ENCODE measurements at regions not wholly inside any gene's neighbourhood (a gene's known extent, or its start where the extent isn't known, plus 50 kb on each side); places are given as distances from the start of the nearest gene placed in this dataset.

DNA sequence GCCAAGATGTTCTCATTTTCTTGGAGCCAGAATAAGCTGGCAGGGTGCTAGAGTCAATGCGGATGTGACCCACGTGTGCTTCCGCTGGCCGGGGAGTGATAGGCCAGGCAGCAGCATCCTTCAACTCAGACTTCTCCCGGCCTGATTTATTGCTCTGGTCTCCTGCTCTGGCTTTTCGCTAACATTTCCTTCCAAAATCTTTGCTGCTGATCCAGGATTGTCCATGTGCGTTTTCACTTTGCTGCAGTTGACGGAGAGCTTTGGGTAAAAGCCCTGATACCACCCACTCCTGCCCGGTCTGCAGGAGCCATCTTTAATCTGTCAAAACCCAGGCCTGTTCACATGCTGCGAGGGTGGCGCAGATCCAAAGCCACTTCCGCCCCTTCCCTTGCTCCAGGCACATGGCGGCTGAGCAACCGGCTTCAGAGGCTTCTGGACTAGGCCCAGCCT is 106.8 kb downstream of the CYP26A1 start:
- DNase-seq: no peak

DNA sequence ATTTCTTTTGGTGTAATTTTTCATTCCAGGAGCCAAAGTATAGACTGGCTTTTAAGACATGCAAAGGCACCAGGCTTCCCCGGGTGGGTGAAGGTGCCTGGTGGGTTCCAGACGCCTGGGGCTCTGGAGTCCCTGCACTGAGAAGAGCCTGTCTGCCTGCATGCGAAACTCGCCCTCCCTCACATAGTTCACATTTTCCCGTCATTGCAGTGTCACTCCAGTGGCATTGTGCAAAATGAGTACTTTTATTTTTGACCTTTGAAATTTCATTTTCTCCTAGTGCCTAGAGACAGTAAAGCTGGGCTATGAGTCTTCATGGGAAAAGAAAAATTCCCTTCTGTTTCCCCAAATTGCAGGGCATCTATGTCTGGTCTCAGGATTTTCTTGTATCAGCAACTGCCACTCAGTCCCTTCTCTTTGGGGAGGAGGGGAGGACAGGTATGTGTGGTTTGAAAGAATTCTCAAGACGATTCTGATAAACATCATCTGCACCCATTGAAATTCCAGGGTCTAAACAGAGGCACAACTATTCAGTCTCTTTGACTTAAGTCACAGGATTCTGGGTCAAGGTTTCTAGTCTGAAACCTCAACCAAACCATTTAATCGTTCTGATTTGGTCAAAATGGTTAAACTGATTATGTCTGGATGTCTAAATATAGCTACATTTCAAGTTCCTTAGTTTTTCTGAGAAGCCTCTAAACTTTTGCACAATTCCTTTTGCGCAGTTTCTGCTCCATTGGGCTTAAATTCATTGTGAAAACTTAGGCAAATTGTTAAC is 107.8 kb downstream of the CYP26A1 start:
- DNase-seq: no peak

DNA sequence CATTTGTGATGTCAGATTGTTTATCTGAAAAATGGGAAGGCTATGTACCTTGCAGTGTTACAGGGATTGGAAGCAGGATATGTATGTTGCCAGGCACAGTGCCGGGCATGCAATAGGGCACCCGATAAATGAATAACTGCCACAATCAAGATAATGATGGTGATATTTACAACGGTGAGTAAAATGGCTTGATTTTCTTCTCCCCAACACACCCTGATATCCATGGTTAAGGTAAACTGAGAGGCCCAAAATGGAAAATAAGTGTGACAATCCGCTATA is 108.3 kb downstream of the CYP26A1 start:
- DNase-seq: no peak

DNA sequence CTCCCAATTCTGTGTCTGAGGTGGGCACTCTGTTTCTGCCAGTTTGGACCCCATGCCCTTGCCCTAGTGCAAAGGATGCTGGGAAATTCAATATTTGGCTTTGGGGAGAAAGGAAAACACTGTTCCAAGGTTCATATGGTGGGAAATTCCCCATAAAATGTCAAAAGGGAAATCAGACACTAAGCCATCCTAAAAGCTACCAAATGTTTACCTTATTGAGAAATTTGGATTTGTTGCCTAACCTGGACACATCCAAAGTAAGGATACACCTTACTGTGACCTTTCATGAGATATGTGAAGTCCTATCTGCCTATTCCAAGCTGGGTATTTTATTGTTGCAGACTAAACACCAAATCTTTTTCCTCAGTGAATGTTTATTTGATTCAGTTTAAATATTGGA is 109.1 kb downstream of the CYP26A1 start:
- no peak for DNase-seq

DNA sequence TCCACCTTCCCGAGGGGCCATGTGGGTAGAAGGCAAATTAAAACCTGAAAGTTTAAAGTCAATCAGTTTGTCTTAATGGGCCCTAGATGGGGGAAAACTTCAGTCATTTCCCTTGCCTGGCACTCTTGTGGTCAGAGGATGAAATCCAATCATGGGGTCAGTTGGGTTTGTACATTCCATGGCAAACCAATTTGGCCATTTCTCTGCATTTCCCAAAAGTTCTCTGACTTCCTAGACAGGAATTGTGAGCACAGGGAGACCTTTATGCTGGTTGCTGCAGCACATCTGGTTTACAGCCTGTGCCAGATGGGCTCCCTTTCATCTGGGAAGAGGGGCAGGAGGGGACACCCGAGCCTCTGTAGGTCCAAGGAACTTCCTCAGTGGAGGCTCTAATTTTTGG is 113.0 kb downstream of the CYP26A1 start:
- no peak for DNase-seq

DNA sequence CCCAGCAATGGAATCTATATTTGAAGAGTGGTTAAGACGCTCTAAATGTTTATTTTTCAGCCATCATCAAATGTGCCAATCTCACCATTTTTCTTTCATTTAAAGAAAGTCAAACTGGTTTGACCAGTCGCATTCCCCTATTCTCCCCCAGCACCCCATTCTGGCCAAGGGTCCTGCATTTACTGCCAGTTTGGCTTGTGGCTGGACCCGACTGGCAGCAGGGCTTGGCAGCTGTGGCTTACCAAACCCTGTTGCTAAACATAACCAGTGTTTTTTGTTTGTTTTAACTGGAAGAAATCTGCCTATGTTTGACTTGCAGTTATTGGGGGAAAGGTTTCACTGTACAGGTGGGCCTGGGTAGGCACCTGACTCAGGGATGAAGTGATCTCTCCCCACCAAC is 116.3 kb downstream of the CYP26A1 start:
- no peak for DNase-seq

DNA sequence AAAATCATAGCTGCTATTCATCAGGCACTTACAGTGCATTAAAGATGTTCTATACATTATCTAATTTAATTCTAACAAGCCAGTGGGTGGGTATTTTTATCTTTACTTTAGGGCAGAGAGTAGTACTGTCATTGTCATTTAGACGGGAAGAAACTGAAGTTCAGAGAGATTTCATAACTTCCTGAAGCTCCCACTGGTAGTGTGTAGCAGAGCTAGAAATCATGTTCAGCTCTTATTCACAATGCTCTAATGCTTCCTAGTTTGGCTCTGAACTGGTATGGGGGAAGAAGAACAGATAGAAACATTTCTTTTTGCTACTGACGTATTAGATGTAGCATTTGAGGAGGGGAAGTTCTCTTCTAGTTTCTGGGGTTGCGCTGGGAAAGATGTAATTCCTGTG is 116.7 kb downstream of the CYP26A1 start:
- DNase-seq: no peak

DNA sequence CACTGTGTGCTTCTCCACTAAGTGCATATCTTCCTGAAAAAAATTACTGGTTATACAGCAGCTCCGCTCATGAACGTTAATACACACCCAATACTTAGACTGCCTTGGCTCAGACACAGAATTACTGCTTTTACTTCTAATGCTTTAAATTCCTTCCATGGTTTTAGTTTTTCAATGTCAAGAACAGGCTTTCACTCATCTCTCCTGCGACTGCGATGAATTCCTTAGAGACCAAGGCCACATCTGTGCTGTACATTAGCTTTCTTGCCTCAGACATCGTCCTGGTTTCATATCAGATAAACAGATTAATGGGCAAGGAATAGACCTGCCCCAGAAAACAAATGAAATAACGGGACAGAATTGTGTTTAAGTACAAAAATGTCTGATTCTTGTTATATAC is 120.2 kb downstream of the CYP26A1 start:
- no peak for DNase-seq

DNA sequence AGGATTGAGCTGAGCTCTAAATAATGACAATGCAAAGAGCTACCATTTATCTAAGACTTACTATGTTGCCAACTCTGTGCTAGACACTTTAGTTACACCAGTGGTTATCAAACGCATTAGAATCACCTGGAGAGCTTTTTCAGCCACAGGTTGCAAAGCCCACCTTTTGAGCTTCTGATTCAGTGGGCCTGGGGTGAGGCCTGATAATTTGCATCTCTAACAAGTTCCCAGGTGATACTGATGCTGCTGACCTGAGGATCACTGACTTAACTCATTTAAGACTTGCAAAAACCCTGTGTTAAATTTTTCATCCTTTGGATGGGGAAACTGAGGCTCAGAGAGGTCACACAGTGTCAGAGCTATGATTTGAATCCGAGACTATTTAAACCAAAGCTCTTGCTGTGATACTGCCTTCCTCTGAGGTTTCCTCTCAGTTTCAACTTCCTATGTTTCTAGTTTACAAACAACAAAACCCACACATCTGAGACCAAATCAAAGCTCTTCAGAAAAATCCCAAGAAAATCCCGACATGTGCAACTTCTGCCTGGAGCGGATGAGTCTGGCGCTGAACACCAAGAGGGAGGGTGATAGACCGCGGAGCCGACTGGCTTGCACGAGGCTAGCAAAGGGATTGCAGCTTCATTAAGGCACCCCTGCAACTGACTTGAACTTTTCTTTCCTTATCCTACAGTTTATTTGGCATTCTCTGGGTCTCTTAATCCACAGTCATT is 124.9 kb downstream of the CYP26A1 start:
- no peak for DNase-seq

DNA sequence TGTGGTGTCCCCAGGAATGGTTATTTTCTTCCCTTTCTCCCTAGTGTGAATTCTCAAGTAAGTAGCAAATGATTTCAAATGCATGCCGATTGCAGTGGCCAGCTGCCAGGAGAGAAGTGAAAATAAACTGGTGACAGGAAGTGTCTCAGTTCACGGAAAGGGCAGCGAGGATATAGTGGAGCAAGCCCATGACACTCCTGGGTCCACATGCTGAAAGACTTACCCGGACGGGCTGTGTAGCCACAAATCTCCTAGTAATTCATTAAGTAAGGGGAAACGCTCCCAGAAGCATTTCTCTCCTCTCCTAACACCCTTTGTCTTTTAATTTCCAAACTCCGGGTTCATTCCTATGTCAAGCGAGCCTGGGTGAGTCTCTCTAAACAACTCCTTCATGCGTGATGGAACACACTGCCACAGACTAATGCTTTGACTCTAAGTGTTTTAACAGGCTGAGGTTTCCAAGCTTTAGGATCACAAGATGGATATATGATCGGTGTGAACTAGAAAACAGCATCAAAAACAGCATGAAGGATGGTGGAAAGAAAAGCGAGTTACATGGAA is 125.6 kb downstream of the CYP26A1 start:
- peak in 1 of 2 experiments; percentile 29 for DNase-seq

DNA sequence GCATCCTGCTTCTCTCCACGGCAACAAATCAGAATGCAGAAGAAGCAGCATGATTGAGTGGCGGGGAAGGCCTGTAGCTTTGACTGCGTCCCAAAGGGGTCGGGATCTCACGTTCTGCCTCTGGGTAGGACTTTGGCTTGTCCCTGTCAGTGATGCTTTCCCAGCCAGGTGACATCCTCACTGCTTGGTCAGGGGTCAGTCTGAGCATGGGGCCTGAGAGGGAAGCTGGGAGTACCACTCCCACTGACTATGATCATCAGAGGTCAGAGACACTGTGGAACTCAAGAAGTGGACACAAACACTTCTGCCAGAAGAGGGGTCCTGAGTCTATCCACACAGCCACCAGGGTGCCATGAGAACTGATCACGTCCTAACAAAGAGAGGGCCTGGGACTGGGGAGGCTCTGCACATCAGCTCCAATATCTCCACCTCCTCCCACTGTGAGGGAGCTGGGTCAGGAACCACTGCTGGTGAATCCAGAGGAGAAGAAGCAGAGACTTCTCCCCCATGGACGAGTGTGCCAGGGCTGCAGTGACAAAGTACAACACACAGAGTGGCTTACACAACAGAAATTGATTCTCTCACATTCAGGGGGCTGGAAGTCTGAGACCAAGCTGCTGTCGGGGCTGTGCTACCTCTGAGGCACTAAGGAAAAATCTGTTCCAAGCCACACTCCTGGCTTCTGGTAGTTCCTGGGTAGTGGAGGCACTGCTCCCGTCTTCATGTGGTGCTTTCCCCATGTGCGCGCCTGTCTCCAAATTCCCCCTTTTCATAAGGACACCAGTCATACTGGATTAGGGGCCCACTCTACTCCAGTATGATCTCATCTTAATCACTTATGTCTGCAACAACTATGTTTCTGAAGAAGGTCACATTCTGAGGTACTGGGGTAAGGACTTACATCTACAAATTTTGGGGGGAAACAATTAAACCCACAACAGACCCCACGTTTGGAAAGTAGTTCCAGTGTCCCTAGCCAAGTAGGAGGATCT is 131.1 kb downstream of the CYP26A1 start:
- DNase-seq: no peak

DNA sequence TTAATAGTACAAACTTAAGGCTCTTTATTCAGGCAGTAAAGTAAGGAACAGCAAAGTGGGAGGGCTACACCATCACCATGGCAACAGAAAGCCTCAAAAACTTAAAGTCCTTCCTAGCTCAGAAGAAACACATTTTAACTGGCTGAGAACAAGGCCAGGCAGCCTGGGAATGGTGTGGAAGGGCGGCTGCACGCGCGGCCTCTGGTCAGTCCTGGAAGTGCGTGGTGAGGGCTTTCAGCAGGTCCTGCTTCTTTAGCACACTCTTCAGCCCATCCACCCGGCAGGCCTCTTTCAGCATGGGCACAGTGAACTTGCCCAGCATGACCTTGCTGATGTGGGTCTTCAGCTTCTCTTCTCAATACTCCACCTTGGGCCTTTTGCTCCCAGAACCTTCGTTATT is 133.0 kb downstream of the CYP26A1 start:
- DNase-seq: no peak

DNA sequence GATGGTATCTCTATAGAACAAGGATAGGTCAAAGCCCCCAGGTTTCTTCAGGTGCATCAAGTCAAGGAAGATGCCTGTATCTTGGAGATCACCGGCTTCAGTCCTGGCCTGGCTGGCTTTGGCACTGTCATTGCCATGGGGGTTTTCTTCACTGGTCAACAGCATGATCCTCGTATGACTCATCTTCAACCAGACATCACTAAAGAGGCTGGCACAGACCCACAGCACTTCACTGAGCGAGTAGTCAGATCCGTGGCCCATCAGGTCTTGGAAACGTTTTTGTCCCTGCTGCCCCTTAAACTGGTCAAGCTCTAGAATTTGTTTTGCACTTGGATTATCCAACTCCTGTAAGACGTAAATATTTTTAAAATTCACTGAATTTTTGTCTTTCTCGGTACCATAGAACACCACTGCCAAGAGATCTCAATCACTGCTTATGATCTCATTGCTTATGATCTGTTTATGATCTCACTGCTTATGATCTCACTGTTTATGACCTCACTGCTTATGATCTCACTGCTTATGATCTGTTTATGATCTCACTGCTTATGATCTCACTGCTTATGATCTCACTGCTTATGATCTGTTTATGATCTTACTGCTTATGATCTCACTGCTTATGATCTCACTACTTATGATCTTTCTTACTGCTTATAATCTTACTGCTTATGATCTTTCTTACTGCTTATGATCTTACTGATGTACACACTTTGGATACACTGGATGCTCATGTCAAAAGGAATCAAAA is 135.2 kb downstream of the CYP26A1 start:
- no peak for DNase-seq

DNA sequence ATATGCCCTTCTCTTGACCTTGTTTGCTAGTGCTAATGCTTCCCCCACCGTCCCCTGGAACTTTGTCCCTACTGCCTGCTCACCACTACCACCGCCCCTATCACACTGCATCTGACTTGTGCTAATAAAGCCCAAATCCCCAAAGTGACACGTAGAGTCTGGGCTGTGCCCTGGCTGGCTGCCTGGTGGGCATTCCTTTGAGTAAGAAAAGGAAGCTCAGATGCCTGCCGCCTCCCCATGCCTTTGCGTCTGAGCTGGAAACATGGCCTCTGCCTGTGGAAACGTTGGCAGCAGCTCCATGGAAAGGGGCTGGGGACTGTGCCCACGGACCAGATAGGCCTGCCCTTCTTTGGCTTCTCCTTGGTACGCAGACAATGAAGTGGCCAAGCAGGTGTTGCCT is 138.3 kb downstream of the CYP26A1 start:
- DNase-seq: no peak

DNA sequence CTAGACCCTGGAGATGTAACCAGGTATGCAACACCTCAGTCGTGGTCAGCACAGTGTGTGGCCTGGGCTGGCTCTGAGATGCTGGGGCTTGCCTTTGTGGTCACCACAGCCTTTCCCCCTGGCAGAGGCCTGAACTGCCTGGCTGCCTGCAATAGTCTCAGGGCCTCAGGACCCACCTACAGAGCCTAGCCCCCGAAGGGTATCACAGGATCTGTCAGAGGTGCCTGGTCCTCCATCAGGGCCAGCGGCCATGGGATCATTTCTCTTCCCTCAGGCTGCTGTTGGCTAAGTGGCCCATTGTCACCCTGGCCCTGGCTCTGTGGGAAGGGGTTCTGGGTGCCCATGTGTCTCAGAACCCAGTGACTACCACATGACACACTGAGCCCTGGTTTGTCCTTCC is 141.6 kb downstream of the CYP26A1 start:
- DNase-seq: no peak

DNA sequence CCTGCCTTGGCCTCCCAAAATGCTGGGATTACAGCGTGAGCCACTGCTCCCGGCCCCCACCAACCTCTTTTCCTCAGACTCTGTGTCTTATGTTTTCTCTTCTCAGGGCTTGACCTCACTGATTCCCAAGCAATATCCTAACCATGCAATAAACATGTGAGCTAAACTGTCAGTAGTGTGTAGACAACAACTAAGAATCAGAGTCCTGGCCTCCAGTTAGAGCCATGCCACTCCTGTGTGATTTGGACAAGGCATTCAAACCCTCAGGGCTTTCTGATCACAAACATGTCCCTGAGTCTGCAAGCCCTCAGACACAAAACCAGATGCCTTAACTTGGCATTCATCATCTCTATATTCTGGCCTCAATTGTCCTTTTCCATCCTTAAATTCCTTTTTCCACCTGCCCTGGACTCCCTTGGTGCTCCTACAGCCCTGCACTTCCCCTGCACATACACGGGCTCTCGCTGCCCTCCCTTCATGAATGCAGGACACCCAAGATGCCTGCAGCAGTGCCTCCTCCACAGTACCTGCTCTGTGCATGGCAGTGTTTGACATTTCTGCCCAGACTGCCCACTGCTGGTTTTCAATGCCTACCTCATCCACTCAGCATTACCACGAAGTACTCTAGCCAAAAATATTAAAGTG is 142.8 kb downstream of the CYP26A1 start:
- no peak for DNase-seq

DNA sequence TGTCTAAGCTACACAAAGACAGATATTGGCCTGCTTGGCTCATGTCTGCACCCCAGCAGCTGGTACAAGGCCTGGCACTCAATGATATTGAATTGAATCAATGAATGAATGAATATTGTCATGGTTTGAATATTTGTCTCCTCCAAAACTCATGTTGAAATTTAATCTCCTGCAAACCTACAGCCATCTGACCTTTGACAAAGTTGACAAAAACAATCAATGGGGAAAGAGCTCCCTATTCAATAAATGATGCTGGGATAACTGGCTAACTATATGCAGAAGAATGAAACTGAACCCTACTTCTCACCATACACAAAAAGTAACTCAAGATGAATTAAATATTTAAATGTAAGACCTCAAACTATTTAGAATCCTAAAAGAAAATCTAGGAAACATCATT is 144.7 kb downstream of the CYP26A1 start:
- no peak for DNase-seq

DNA sequence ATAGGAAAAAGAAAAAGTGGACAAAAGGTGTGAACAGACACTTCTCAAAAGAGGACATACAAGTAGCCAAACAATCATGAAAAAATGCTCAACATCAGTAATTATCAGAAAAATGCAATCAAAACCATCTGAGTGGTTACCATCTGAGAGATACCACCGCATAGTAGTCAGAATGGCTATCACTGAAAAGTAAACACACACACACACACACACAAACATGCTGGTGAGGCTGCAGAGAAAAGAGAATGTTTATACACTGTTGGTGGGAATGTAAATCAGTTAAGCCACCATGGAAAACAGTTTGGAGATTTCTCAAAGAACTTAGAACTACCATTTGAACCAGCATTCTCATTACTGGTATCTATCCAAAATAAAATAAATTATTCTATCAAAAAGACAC is 145.7 kb downstream of the CYP26A1 start:
- DNase-seq: no peak

DNA sequence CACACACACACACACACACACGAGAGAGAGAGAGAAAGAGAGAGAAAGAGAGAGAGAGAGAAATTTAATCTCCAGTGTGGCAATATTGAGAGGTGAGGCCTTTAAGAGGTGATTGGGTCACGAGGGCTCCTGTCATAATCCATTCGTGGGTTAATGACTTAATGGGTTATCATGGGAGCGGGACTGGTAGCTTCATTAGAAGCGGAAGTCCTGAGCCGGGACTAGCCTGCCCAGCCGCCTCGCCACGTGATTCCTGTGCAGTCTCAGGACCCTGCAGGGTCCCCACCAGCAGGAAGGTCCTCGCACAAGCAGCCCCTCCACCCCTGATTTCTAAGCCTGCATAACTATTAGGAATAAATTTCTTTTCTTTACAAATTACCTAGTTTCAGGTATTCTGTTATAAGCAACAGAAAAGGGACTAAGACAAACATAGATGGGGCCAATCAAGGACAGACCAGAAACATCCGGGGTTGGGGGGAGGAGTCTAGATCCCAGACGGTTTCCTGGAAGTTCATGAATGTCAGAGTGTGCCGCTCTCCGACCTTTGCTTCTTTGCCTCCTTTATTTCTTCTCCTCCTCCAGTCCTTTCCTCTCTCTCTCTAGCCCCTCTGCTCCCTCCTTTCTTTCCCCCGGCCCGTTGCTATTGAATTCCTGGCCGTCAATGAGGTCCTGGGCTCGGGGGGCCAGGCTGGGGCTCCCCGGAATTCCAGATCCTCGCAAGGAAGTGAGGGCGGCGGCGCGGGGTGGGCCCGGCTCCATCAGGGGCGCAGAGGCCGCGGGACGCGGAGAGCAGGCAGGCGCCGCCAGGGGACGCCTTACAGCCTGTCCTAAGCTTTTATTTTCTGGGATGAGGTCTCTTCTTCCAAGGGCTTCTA is 146.8 kb downstream of the CYP26A1 start:
- no peak for DNase-seq

DNA sequence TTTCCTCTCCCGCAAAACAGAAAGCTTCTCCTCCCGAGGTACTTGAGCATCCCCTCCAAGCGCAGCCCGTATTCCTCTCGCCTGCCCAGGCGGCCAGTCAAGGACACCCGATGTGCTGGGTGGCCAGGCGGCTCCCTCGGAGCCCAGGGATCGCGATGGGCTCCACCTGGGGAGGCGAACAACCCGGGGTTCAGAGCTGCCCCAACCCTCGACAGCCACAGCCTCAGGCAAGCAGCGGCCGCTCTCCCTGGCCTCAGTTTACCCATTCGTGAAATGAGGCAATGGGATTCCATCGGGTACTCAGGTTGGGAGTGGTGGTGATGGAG is 147.4 kb downstream of the CYP26A1 start:
- no peak for DNase-seq

DNA sequence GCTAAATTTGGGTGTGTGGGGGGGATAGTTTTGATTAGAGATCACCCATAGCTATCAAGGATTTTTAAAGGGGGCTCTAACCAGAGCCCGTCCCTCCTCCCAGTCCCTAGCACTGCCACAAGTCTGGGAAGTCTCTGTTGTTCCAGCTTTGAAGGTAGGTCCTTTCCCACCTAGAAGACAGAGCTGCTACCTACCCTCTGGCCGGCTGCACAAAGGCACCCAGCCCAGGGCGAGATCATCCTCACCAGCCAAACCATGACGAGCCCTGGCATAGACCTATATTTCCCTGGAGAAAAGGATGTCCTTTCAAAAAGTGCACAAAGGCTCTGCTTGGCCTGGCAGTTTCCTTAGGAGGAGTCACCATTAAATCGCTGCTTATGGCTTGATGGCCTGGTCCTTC is 147.8 kb downstream of the CYP26A1 start:
- no peak for DNase-seq
